GM19452 (cell line): ENCODE measurements at regions not wholly inside any gene's neighbourhood (a gene's known extent, or its start where the extent isn't known, plus 50 kb on each side); places are given as distances from the start of the nearest gene placed in this dataset.
"Not testable (repeated sequence)": the region's sequence is repeated elsewhere in the genome, so short reads cannot be mapped to it uniquely, and the experiment has no call there.

Experiments
- ATAC-seq: cut with Tn5 transposase; IDR thresholded peaks from one replicate; pipeline ENCODE4 v1.9.1; 2021; ENCODE audit not compliant: unreplicated experiment

DNA sequence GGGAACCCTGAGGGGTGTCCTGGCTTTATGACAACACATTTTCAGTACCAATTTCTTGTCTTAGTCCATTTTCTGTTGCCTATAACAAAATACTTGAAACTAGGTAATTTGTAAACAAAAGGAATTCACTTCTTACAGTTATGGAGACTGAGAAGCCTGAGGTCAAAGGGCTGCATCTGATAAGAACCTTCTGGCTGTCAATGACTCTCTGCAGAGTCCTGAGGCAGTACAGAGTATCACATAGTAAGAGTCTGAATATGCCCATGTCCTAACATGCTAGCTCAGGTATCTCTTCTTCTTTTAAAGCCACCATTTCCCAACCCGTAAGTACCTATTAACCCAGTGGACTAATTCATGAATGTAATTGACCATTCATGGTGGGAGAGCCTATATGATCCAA lies 1458.6 kb upstream of the EYS start:
- ATAC-seq = no peak

GRCh38 chr6:67160820-67161219 lies 1453.8 kb upstream of the EYS start:
- ATAC-seq = no peak

GRCh38 chr6:67141005-67141404 lies 1434.0 kb upstream of the EYS start:
- no peak for ATAC-seq

DNA sequence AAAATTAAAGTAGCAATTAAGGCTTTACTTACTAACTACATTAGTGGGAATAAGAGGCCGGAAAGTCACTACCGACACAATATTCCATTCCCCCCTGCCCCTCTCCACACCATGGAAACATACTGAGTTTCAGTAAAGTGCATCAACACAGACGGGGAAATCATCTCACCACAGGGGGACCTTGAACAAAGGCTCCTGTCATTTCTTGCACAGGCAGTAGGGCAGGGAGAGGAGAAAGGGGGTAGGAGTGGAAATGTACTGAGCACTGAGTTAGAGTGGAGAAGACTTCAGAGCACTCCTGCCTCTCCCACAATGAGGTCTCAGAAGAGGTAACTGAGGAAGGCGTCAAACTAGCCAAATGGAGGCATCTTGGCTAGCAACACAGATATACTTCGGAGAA lies 1426.9 kb upstream of the EYS start:
- no peak for ATAC-seq

DNA sequence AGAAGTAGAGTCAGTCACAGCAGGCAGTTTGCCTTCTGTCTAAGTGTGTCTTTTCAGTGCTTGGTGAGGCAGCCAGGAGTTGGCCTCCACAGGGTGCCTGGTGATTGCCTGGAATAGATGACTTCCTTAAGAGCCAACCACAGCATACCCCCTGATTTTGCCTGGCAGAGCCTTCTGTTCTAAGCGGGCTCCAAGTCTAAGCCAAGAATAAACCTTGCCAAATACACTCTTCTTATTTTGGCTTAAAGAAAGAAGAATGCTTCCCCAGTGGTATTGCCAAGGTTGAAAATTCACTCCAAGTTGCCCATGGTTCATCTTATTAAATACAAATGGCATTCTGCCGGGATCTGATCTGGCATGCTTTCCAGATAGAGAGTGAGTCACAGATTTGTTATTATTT lies 1424.8 kb upstream of the EYS start:
- no peak for ATAC-seq

DNA sequence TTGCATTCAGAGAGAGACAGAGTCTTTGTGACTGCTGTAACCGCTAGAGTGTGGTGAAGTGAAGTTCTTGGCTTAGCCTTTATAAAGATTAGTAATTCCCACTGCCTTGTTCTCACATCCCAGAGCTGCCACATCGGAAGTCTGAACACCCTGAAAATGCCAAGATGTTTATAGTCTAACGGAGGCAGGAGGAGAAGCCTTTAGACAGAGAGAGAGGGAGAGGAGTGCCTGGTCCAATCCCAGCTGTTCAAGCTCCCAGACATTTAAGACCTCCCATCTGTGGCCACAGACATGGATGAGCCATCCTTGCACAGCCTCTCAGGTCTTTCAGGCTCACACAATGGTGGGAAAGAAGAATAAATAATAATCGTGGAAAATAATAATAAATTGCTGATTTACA lies 1422.8 kb upstream of the EYS start:
- ATAC-seq = no peak

DNA sequence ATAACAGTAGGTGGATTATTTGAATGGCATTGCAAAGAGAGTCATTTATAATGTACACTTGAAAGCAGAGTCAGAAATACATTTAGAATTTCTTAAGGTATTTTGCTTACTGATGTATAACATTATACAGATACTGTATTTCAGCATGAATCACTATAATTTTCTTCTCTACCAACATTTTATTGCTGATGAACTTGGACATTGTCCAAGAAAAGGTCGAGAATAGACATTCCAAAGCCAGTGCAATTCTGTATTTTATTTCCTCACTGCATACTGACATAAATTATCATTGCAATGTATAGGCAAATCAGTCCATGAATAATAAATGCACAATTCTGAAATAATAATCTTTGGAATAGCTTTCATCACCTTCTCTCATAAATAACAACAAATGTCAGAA lies 1420.0 kb upstream of the EYS start:
- no peak for ATAC-seq

- no peak for ATAC-seq
These were observed 1414.1 kb upstream of the EYS start for GRCh38 chr6:67121115-67121514.

DNA sequence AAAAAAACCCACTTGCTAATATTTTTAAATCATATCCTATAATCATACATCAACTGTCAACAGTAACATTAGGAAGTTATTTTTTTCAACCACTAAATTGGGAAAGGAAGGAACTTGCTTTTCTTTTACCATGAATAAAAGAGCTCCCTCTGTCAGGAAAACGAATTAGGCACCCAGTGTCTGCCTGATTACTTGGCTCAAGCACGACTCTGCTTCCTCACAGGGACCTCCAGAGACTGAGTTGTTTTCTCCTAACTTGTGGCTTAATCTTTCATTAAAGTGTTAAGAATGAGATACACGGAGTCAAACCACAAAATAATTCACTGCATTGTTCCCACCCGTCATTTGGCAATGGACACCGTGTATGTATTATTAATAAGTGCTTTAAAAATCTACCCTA lies 1405.1 kb upstream of the EYS start:
- ATAC-seq = no peak

DNA sequence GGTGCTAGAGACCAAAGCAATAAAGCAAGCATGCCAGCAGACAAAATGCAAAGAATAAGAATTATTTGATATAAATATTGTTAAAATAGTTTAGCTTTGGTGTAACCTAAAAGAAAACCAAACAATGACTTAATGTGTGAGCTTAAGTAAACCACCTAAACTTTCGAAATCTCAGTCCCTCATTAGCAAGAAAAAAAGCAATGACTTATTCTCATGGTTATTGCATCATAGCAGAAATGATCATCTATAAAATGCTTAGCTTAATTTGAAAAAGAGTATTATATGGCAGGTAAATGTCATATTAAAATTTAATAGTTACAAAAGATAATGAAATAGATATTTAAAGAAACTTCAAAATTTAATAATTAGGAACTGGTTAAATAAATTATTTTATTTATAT lies 1395.7 kb upstream of the EYS start:
- no peak for ATAC-seq

GRCh38 chr6:67095618-67096226 lies 1388.7 kb upstream of the EYS start:
- not testable (repeated sequence) for ATAC-seq

GRCh38 chr6:67094431-67094946 lies 1387.5 kb upstream of the EYS start:
- no peak for ATAC-seq

DNA sequence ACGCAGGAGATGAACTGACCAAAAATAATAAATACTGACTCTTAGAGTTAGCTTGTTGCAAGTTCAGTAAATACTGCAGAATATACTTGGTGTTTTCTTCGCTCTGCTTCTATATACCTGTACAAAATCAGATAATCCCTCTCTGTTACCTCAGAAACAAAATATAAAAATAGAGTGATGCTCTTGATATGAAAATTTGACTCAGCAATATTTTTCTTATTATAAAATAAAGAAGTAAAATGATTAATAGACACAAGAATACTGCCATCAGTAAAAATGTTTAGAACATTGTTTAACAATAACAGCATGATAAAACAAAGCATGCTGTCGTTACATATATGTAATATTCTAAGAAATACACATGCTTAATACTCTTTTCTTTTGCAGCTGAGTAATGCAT lies 1366.9 kb upstream of the EYS start:
- ATAC-seq = no peak

DNA sequence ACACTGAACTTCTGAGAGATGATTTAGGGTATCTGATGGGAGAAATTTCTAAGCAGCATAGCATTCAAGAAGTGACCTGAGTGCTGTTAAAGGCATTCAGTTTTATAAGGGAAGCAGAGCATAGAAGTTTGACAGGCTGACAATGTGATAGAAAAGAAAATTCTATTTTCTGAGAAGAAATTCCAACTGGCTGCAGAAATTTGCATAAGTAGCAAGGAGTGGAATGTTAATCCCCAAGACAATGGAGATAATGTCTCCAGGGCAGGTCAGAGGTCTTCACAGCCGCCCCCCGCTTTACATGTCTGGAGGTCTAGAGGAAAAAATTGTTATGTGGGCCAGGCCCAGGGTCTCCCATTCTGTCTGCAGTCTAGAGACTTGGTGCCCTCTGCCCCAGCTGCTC lies 1361.8 kb upstream of the EYS start:
- no peak for ATAC-seq

DNA sequence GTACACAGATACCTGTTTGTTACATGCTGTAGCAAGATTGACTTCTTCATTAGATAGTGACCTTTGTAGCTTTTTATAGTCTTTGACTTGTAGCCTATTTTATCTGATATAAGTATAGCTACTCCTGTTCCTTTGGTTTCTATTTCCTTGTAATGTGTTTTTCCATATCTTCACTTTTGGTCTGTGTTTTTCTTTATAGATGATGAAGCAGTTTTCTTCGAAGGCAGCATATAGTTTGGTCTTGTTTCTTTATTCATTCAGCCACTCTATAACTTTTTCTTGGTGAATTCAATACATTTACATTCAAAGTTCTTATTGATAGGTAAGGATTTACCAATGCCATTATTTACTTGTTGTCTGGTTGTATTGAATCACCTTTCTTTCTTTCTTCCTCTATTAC lies 1357.3 kb upstream of the EYS start:
- no peak for ATAC-seq

DNA sequence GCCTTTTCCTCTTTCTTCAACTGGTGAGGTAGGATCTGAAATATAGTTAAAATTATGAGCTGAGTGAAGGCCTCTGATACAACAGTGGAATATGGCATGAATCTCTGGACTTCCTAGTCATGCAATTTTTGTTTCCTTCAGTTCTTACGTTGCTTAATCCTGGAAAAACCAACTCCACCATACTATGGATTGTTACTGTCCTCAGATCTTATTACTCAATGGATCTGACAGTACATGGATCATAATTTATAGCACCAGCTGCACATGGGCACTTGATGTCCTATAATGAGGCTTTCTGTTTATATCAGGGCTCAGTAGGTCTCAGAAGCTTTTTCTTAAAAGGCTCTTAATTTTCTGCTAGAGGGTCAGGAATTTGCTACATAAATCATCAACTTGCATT lies 1341.0 kb upstream of the EYS start:
- ATAC-seq = no peak

- ATAC-seq = no peak
These were observed 1338.0 kb upstream of the EYS start for GRCh38 chr6:67045076-67045475.

GRCh38 chr6:67031451-67031850 lies 1324.4 kb upstream of the EYS start:
- ATAC-seq = no peak

DNA sequence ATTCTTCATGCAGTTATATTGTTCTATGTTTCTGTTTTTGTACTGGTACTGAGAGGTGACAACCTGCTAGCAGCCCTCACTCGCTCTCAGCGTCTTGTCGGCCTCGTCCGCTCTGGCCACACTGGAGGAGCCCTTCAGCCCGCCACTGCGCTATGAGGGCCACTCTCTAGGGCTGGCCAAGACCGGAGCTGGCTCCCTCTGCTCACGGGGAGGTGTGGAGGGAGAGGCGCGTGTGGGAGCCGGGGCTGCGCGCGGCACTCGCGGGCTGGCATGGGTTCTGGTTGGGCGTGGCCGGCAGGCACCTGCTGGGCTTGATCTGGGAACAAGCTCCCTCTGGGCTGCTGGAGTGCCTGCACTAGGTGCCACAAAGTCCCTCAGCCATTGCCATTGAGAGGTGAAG lies 1323.8 kb upstream of the EYS start:
- ATAC-seq = no peak

GRCh38 chr6:67016921-67017460 lies 1310.0 kb upstream of the EYS start:
- ATAC-seq = no peak

DNA sequence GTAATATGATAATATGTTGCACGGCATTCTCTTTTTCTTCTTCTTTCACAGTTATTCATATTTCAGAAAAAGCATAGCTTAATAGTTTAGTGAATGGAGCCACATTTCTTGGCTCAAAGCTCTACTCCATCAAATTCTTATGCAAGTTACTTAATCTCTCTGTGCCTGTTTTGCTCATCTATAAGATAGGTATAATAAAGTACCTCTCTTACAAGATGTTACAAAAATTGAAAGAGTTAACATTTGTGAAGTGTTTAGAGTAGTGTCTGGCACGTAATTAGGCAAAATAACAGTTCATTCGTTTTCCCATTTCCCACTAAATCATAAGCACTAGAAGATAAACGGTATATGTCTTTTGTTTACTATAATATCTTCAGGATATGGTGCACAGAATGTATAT lies 1304.4 kb upstream of the EYS start:
- no peak for ATAC-seq

GRCh38 chr6:67009818-67010217 lies 1302.8 kb upstream of the EYS start:
- no peak for ATAC-seq

- ATAC-seq = no peak
These were observed 1296.8 kb upstream of the EYS start for GRCh38 chr6:67003844-67004243.
